H1 (cell line): ENCODE measurements at regions not wholly inside any gene's neighbourhood (a gene's known extent, or its start where the extent isn't known, plus 50 kb on each side); places are given as distances from the start of the nearest gene placed in this dataset.

Experiments
- CTCF ChIA-PET: fragments of 300-600 bp; sonication (Branson Sonifier 250); formaldehyde crosslinking; loops from one replicate; lab custom pipeline; 2021; ENCODE audit not compliant: partially characterized antibody; lab: Charles Lee
- POLR2A ChIA-PET: fragments of 300-600 bp; sonication (Branson Sonifier 250); formaldehyde crosslinking; loops from one replicate; lab custom pipeline; 2021; ENCODE audit warnings: inconsistent platforms; ENCODE audit not compliant: partially characterized antibody; lab: Charles Lee
- DNase-seq, 2 experiments: peaks; one replicate each; pipeline versions ENCODE4 v3.0.0 to v3.0.0-alpha.2; 2010 to 2022; ENCODE audit warnings: low spot score in 2 of 2, low read depth in 1 of 2, mixed read lengths in 1 of 2
- FAIRE-seq: peaks from 2 replicates; lab custom pipeline; 2011; peaks lifted over from hg19 to GRCh38; lab: Jason Lieb, UNC
- H2AFZ ChIP-seq: 2 replicates; pipeline ENCODE4 v1.8.1; 2012; ENCODE audit warnings: low read length, inconsistent platforms
- H2AK5ac ChIP-seq: 2 replicates; pipeline ENCODE4 v1.6.1; 2013; ENCODE audit warnings: low read depth, low read length
- H2BK120ac ChIP-seq: replicated peaks from 2 replicates; pipeline ENCODE3; 2013; ENCODE audit warnings: low read depth, low read length, inconsistent platforms
- H2BK12ac ChIP-seq: 2 replicates; pipeline ENCODE4 v1.6.1; 2013; ENCODE audit warnings: low read depth, low read length
- H2BK15ac ChIP-seq: 2 replicates; pipeline ENCODE4 v1.6.1; 2013; ENCODE audit warnings: low read length
- H2BK20ac ChIP-seq: 2 replicates; pipeline ENCODE4 v1.6.1; 2013; ENCODE audit warnings: low read length
- H2BK5ac ChIP-seq: 2 replicates; pipeline ENCODE4 v1.6.1; 2013; ENCODE audit warnings: low read depth, low read length
- H3K14ac ChIP-seq: 2 replicates; pipeline ENCODE4 v1.6.1; 2013; ENCODE audit warnings: inconsistent platforms; ENCODE audit not compliant: insufficient read length
- H3K18ac ChIP-seq: 2 replicates; pipeline ENCODE4 v1.6.1; 2013; ENCODE audit warnings: low read length; ENCODE audit errors: extremely low read depth
- H3K23ac ChIP-seq: 2 replicates; pipeline ENCODE4 v1.6.1; 2013; ENCODE audit warnings: inconsistent platforms; ENCODE audit not compliant: insufficient read length
- H3K23me2 ChIP-seq: 2 replicates; pipeline ENCODE4 v1.6.1; 2013; ENCODE audit warnings: low read depth, low read length
- H3K27ac ChIP-seq: 2 replicates; pipeline ENCODE4 v1.6.1; 2011; ENCODE audit warnings: low read depth, low read length, inconsistent platforms
- H3K27me3 ChIP-seq, 4 experiments: replicated peaks in 1 of 4; 1 replicate in 1 of 4; 2 replicates in 3 of 4; pipeline versions ENCODE4 v1.6.1 to v1.8.1; 2011 to 2013; ENCODE audit warnings: low read length in 3 of 4, mild to moderate bottlenecking in 3 of 4, inconsistent platforms in 2 of 4, mixed read lengths in 2 of 4, moderate library complexity in 1 of 4; ENCODE audit not compliant: control insufficient read depth in 3 of 4, insufficient read depth in 3 of 4; ENCODE audit errors: extremely low read depth in 1 of 4
- H3K36me3 ChIP-seq, 4 experiments: 2 replicates each; pipeline versions ENCODE4 v1.6.1 to v1.8.1; 2011 to 2013; ENCODE audit warnings: mild to moderate bottlenecking in 4 of 4, low read length in 3 of 4, moderate library complexity in 2 of 4, control low read depth in 1 of 4, inconsistent platforms in 1 of 4; ENCODE audit not compliant: insufficient read depth in 4 of 4, control insufficient read depth in 2 of 4
- H3K4ac ChIP-seq: replicated peaks from 2 replicates; pipeline ENCODE3; 2013; ENCODE audit warnings: low read length, low read depth, mixed read lengths, inconsistent platforms; ENCODE audit not compliant: insufficient read length
- H3K4me1 ChIP-seq, 4 experiments: replicated peaks in 1 of 4; 1 replicate in 1 of 4; 2 replicates in 3 of 4; pipeline versions ENCODE4 v1.6.1 to v1.8.1; 2011 to 2013; ENCODE audit warnings: low read length in 3 of 4, inconsistent platforms in 2 of 4, mixed read lengths in 1 of 4; ENCODE audit not compliant: insufficient read depth in 4 of 4, control insufficient read depth in 3 of 4
- H3K4me2 ChIP-seq, 2 experiments: 2 replicates each; pipeline versions ENCODE4 v1.6.1 to v1.8.1; 2011 to 2013; ENCODE audit warnings: low read depth in 2 of 2, low read length in 2 of 2, control low read depth in 1 of 2, inconsistent platforms in 1 of 2, mild to moderate bottlenecking in 1 of 2; ENCODE audit not compliant: insufficient read depth in 1 of 2
- H3K4me3 ChIP-seq, 4 experiments: fragments of 200-600, 300-600 bp in 1 of 4; sonication (generic), shearing (Covaris generic), sonication (Bioruptor Twin) in 1 of 4; 2 replicates each; pipeline versions ENCODE4 v1.5.1 to v1.8.1; 2011 to 2016; ENCODE audit warnings: low read length in 4 of 4, low read depth in 3 of 4, control low read depth in 2 of 4, inconsistent platforms in 2 of 4, mild to moderate bottlenecking in 2 of 4, mixed read lengths in 1 of 4, moderate library complexity in 1 of 4; ENCODE audit not compliant: insufficient read depth in 2 of 4; ENCODE audit errors: extremely low read depth in 1 of 4
- H3K56ac ChIP-seq: replicated peaks from 2 replicates; pipeline ENCODE3; 2013; ENCODE audit warnings: low read depth, mild to moderate bottlenecking, mixed read lengths, low read length, inconsistent platforms; ENCODE audit not compliant: insufficient read length
- H3K79me1 ChIP-seq: 2 replicates; pipeline ENCODE4 v1.6.1; 2013; ENCODE audit warnings: low read depth, low read length, control low read depth
- H3K79me2 ChIP-seq, 2 experiments: 2 replicates each; pipeline versions ENCODE4 v1.6.1 to v1.8.1; 2012 to 2013; ENCODE audit warnings: low read length in 2 of 2, mild to moderate bottlenecking in 2 of 2, inconsistent platforms in 1 of 2; ENCODE audit not compliant: insufficient read depth in 2 of 2, control insufficient read depth in 1 of 2
- H3K9ac ChIP-seq, 4 experiments: replicated peaks in 1 of 4; 1 replicate in 1 of 4; 2 replicates in 3 of 4; pipeline versions ENCODE4 v1.6.1 to v1.8.1; 2011 to 2013; ENCODE audit warnings: low read depth in 3 of 4, low read length in 3 of 4, control low read depth in 2 of 4, mild to moderate bottlenecking in 2 of 4, moderate library complexity in 2 of 4, inconsistent platforms in 1 of 4; ENCODE audit errors: extremely low read depth in 1 of 4
- H3K9me3 ChIP-seq, 2 experiments: 2 replicates each; pipeline versions ENCODE4 v1.6.1 to v1.8.1; 2012 to 2013; ENCODE audit warnings: mild to moderate bottlenecking in 2 of 2, moderate library complexity in 2 of 2, control low read depth in 1 of 2, inconsistent platforms in 1 of 2, low read depth in 1 of 2, low read length in 1 of 2, mixed read lengths in 1 of 2; ENCODE audit not compliant: insufficient read depth in 2 of 2
- H4K20me1 ChIP-seq, 2 experiments: replicated peaks in 1 of 2; 2 replicates each; pipeline versions ENCODE3 to v1.8.1; 2011 to 2013; ENCODE audit warnings: inconsistent platforms in 2 of 2, low read length in 2 of 2, mild to moderate bottlenecking in 1 of 2; ENCODE audit not compliant: insufficient read depth in 2 of 2, control insufficient read depth in 1 of 2
- H4K5ac ChIP-seq: 2 replicates; pipeline ENCODE4 v1.6.1; 2013; ENCODE audit warnings: low read length, low read depth, mixed read lengths, inconsistent platforms; ENCODE audit not compliant: insufficient read length
- H4K8ac ChIP-seq: 2 replicates; pipeline ENCODE4 v1.8.0; 2013; ENCODE audit warnings: mild to moderate bottlenecking, moderate library complexity, low read length, inconsistent platforms; ENCODE audit not compliant: insufficient read depth; ENCODE audit errors: extremely low read depth
- H4K91ac ChIP-seq: replicated peaks from 2 replicates; pipeline ENCODE3; 2013; ENCODE audit warnings: low read length, mixed read lengths, inconsistent platforms; ENCODE audit not compliant: insufficient read length
- TAF7 ChIP-seq: optimal IDR thresholded peaks from 2 replicates; pipeline ENCODE3; 2011; ENCODE audit warnings: low read depth, mild to moderate bottlenecking, inconsistent platforms, low read length, moderate library complexity, borderline replicate concordance
- TCF12 ChIP-seq: IDR thresholded peaks from 2 replicates; pipeline ENCODE4 v1.6.1; 2011; ENCODE audit warnings: low read depth, mild to moderate bottlenecking, low read length
- WGBS, 2 experiments: shearing (Covaris generic) in 1 of 2; methylation state at CpG; one replicate each; pipeline versions ENCODE4 v1.1.6 to v1.1.7; 2013 to 2015; ENCODE audit warnings: low lambda C conversion rate in 2 of 2, mixed read lengths in 2 of 2, inconsistent platforms in 1 of 2, low coverage in 1 of 2, missing lambda C conversion rate in 1 of 2; ENCODE audit not compliant: insufficient replicate concordance in 2 of 2, insufficient coverage in 1 of 2, insufficient read length in 1 of 2; ENCODE audit errors: extremely low coverage in 1 of 2, missing lambda C conversion rate in 1 of 2; 5-methylcytosine and 5-hydroxymethylcytosine counted together

DNA sequence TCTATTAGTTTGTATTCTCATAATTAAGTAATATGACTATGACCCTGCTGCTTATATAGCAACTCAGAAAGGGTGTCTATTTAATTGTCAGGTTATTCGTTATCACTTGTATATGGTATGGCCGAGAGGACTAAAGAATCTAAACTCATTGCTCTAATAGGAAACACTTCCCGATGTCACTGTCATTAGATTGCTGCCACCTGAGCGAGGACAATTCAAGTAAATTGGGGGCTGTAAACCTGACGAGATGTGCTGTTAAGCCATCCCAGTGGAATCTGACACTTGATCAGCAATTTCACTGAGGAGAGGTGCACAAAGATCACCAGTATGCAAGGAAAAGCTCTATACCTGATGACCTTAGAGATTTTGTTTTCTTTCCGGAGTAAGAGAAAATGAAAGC, 1319.3 kb downstream of the MAT2B start:
- no peak for DNase-seq
- Histone ChIP-seq H4K5ac (no peak overlapping the region), H4K20me1 (no peaks in the 10 kb centered on the region)

More for the DNA sequence above, 1319.3 kb downstream of the MAT2B start:
- no peak for FAIRE-seq
- 92% methylated on average over 6 of the region's 6 CpGs; no CpG with 5 or more reads in 1 of the 2 experiments for WGBS, 2 experiments
- H2BK12ac ChIP-seq, result no peak overlapping the region
- CTCF ChIA-PET, result no interaction called here
- H4K91ac ChIP-seq, result no peak overlapping the region
- H3K4me1 ChIP-seq, result no peaks in the 10 kb centered on the region
- no peaks in the 10 kb centered on the region for H3K27me3 ChIP-seq
- no peak overlapping the region for H3K18ac ChIP-seq
- H3K9ac ChIP-seq, result no peak overlapping the region
- H2AFZ ChIP-seq, result no peak overlapping the region
- no peaks in the 10 kb centered on the region for H3K23me2 ChIP-seq
- no peaks in the 10 kb centered on the region for H3K79me2 ChIP-seq
- no peak overlapping the region for H3K14ac ChIP-seq
- no peaks in the 10 kb centered on the region for H3K79me1 ChIP-seq
- H3K23ac ChIP-seq, result no peak overlapping the region
- TF ChIP-seq TAF7 (no peak), TCF12 (no peak)
- no peak overlapping the region for H2AK5ac ChIP-seq
- POLR2A ChIA-PET, result no interaction called here
- no peak overlapping the region for H2BK5ac ChIP-seq
- no peak overlapping the region for H3K4ac ChIP-seq
- no peak overlapping the region for H2BK20ac ChIP-seq
- H3K4me3 ChIP-seq, result no peak overlapping the region
- H3K56ac ChIP-seq, result no peak overlapping the region
- no peaks in the 10 kb centered on the region for H3K36me3 ChIP-seq
- no peak overlapping the region for H3K4me2 ChIP-seq
- no peak overlapping the region for H2BK15ac ChIP-seq
- no peak overlapping the region for H3K27ac ChIP-seq
- H4K8ac ChIP-seq, result no peak overlapping the region
- H3K9me3 ChIP-seq, result no peaks in the 10 kb centered on the region
- no peak overlapping the region for H2BK120ac ChIP-seq
